ENCODE measurements at regions not wholly inside any gene's neighbourhood (a gene's known extent, or its start where the extent isn't known, plus 50 kb on each side); places are given as distances from the start of the nearest gene placed in this dataset.

DNA sequence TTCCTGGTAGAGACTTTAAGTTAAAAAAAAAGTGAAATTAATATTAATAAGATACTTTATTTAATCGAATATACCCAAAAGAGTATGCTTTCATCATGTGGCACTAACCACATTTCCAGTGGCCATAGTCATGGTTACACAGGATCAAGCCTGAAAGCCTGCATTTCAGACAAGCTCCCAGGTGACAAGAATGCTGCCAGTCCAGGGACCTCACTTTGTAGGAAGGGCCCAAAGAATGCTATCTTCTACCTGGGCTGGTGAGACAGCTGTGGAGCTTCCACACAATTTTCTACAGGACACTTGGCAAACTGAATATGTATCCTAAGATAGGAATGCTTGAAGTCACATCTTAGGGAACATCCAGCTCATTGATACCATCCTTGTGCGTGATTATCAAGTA, 203.8 kb downstream of the AUH start:
- Mint-ChIP-seq H3K27me3 (ENCODE audit: low read depth, unreplicated experiment) (no peaks in the 10 kb centered on the region), H3K4me3 (ENCODE audit: unreplicated experiment) (no peak overlapping the region), H3K36me3 (ENCODE audit: low read depth, unreplicated experiment) (no peaks in the 10 kb centered on the region), H3K4me1 (ENCODE audit: low read depth, unreplicated experiment) (peaks cover 17% of the 10 kb centered on the region), H3K27ac (ENCODE audit: unreplicated experiment) (no peak overlapping the region), H3K9me3 (ENCODE audit: unreplicated experiment) (peaks cover 2% of the 10 kb centered on the region)
- Histone ChIP-seq H3K4me1 (ENCODE audit: insufficient read depth, low read length) (peaks cover 12% of the 10 kb centered on the region), H3K9ac (ENCODE audit: low read length) (no peak overlapping the region), H4K20me1 (ENCODE audit: insufficient read depth, low read length) (no peaks in the 10 kb centered on the region), H3K36me3 (ENCODE audit: insufficient read depth, low read length) (no peaks in the 10 kb centered on the region), H3K79me2 (ENCODE audit: insufficient read depth, low read length) (no peaks in the 10 kb centered on the region), H3K27ac (ENCODE audit: low read depth, low read length) (no peak overlapping the region), H3K9me3 (ENCODE audit: insufficient read depth, low read depth, low read length) (no peaks in the 10 kb centered on the region), H3K27me3 (ENCODE audit: insufficient read depth, low read length) (no peaks in the 10 kb centered on the region), H2AFZ (ENCODE audit: low read depth, low read length) (no peak overlapping the region), H3K4me2 (ENCODE audit: low read length) (no peak overlapping the region), H3K4me3 (ENCODE audit: insufficient read depth, low read depth, low read length) (no peak overlapping the region)
- FAIRE-seq (no peak), DNase-seq (ENCODE audit: low read depth) (no peak)
- TF ChIP-seq, protein P1, sequence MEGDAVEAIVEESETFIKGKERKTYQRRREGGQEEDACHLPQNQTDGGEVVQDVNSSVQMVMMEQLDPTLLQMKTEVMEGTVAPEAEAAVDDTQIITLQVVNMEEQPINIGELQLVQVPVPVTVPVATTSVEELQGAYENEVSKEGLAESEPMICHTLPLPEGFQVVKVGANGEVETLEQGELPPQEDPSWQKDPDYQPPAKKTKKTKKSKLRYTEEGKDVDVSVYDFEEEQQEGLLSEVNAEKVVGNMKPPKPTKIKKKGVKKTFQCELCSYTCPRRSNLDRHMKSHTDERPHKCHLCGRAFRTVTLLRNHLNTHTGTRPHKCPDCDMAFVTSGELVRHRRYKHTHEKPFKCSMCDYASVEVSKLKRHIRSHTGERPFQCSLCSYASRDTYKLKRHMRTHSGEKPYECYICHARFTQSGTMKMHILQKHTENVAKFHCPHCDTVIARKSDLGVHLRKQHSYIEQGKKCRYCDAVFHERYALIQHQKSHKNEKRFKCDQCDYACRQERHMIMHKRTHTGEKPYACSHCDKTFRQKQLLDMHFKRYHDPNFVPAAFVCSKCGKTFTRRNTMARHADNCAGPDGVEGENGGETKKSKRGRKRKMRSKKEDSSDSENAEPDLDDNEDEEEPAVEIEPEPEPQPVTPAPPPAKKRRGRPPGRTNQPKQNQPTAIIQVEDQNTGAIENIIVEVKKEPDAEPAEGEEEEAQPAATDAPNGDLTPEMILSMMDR (IDR thresholded peaks at IDR 0.05; ENCODE audit: insufficient read depth, low read depth, low read length) = no peak
- TF ChIP-seq EZH2 (IDR thresholded peaks at IDR 0.05; ENCODE audit: insufficient read depth, low read length) = no peak

DNA sequence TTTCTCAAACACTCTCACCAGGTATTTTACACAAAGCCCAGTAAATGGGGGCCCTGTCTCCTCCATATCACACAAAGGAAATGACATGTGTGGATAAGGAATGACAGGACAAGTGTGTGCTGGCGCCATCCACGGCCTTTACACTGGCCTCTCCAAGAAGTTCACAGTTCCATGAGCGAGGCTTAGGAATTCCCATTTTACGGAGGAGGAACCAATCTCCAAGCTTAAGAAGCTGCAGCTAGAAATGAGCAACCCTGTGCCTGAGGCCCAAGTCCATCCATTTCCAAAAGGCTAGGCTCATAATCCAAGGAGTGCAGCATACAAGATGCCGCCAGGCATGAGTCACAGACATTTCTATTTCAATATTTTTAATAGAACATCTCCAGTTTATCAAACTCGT, 203.4 kb downstream of the AUH start:
- no peak overlapping the region for H3K9ac ChIP-seq (ENCODE audit: low read length)
- Mint-ChIP-seq H3K36me3 (ENCODE audit: low read depth, unreplicated experiment) (no peaks in the 10 kb centered on the region), H3K9me3 (ENCODE audit: unreplicated experiment) (no peaks in the 10 kb centered on the region), H3K27me3 (ENCODE audit: low read depth, unreplicated experiment) (no peaks in the 10 kb centered on the region), H3K27ac (ENCODE audit: unreplicated experiment) (no peak overlapping the region), H3K4me1 (ENCODE audit: low read depth, unreplicated experiment) (peaks cover 21% of the 10 kb centered on the region), H3K4me3 (ENCODE audit: unreplicated experiment) (no peak overlapping the region)
- no peaks in the 10 kb centered on the region for H4K20me1 ChIP-seq (ENCODE audit: insufficient read depth, low read length)
- no peak for FAIRE-seq
- no peak overlapping the region for H3K4me2 ChIP-seq (ENCODE audit: low read length)
- TF ChIP-seq EZH2 (IDR thresholded peaks at IDR 0.05; ENCODE audit: insufficient read depth, low read length) = no peak
- TF ChIP-seq, protein P1 (IDR thresholded peaks at IDR 0.05; ENCODE audit: insufficient read depth, low read depth, low read length) = no peak
- no peaks in the 10 kb centered on the region for H3K27me3 ChIP-seq (ENCODE audit: insufficient read depth, low read length)
- H3K4me3 ChIP-seq (ENCODE audit: insufficient read depth, low read depth, low read length) = no peak overlapping the region
- no peaks in the 10 kb centered on the region for H3K36me3 ChIP-seq (ENCODE audit: insufficient read depth, low read length)
- peaks cover 16% of the 10 kb centered on the region for H3K4me1 ChIP-seq (ENCODE audit: insufficient read depth, low read length)
- no peak overlapping the region for H2AFZ ChIP-seq (ENCODE audit: low read depth, low read length)
- H3K27ac ChIP-seq (ENCODE audit: low read depth, low read length) = no peak overlapping the region
- DNase-seq (ENCODE audit: low read depth) = no peak
- H3K9me3 ChIP-seq (ENCODE audit: insufficient read depth, low read depth, low read length) = no peaks in the 10 kb centered on the region
- no peaks in the 10 kb centered on the region for H3K79me2 ChIP-seq (ENCODE audit: insufficient read depth, low read length)

DNA sequence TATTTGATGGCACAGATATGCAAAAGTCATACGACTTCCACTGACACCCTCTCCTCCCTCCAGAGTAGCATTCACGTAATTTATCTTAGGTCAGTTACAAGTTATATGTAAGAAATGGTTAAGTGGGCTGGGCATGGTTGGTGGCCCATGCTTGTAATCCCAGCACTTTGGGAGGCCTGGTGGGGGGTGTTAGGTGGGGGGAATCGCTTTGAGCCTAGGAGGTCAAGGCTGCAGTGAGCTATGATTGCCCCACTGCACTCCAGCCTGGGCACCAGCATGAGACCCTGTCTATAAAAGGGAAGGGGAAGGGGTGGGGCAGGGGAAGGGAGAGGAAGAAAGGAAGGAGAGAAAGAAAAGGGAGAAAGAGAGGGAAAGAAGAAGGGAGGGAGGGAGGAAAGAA, 202.8 kb downstream of the AUH start:
- DNase-seq (ENCODE audit: low read depth) = no peak
- TF ChIP-seq EZH2 (IDR thresholded peaks at IDR 0.05; ENCODE audit: insufficient read depth, low read length) = no peak
- TF ChIP-seq, protein P1 (IDR thresholded peaks at IDR 0.05; ENCODE audit: insufficient read depth, low read depth, low read length) = no peak
- FAIRE-seq = no peak
- no peak overlapping the region for H3K4me3 ChIP-seq (ENCODE audit: insufficient read depth, low read depth, low read length)
- H3K4me2 ChIP-seq (ENCODE audit: low read length) = no peak overlapping the region
- no peak overlapping the region for H3K27ac Mint-ChIP-seq (ENCODE audit: unreplicated experiment)
- no peak overlapping the region for H3K9ac ChIP-seq (ENCODE audit: low read length)
- peaks cover 22% of the 10 kb centered on the region for H3K4me1 ChIP-seq (ENCODE audit: insufficient read depth, low read length)
- H3K9me3 ChIP-seq (ENCODE audit: insufficient read depth, low read depth, low read length) = no peaks in the 10 kb centered on the region
- no peak overlapping the region for H3K27ac ChIP-seq (ENCODE audit: low read depth, low read length)
- H3K79me2 ChIP-seq (ENCODE audit: insufficient read depth, low read length) = no peaks in the 10 kb centered on the region
- no peak overlapping the region for H3K4me3 Mint-ChIP-seq (ENCODE audit: unreplicated experiment)
- no peaks in the 10 kb centered on the region for H4K20me1 ChIP-seq (ENCODE audit: insufficient read depth, low read length)
- H3K27me3 Mint-ChIP-seq (ENCODE audit: low read depth, unreplicated experiment) = no peaks in the 10 kb centered on the region
- H3K27me3 ChIP-seq (ENCODE audit: insufficient read depth, low read length) = no peaks in the 10 kb centered on the region
- H3K4me1 Mint-ChIP-seq (ENCODE audit: low read depth, unreplicated experiment) = peaks cover 28% of the 10 kb centered on the region
- H2AFZ ChIP-seq (ENCODE audit: low read depth, low read length) = no peak overlapping the region
- no peaks in the 10 kb centered on the region for H3K36me3 ChIP-seq (ENCODE audit: insufficient read depth, low read length)
- H3K9me3 Mint-ChIP-seq (ENCODE audit: unreplicated experiment) = no peaks in the 10 kb centered on the region
- no peaks in the 10 kb centered on the region for H3K36me3 Mint-ChIP-seq (ENCODE audit: low read depth, unreplicated experiment)

Data from astrocyte (in vitro differentiated cells and primary cell).